ENCODE measurements at regions not wholly inside any gene's neighbourhood (a gene's known extent, or its start where the extent isn't known, plus 50 kb on each side); places are given as distances from the start of the nearest gene placed in this dataset.

GRCh38 chr7:13312307-13312706, 624.9 kb downstream of the ARL4A start:
- Histone ChIP-seq H3F3A (ENCODE audit: insufficient read depth) (no peaks in the 10 kb centered on the region), H3K9ac (no peak overlapping the region), H3K9me3 (ENCODE audit: low read depth) (no peaks in the 10 kb centered on the region), H3K27me3 (replicated peaks; ENCODE audit: insufficient read depth) (no peaks in the 10 kb centered on the region), H3K4me2 (ENCODE audit: unreplicated experiment) (no peak overlapping the region), H3K79me2 (ENCODE audit: insufficient read depth) (no peaks in the 10 kb centered on the region), H3K4me1 (ENCODE audit: insufficient read depth) (no peaks in the 10 kb centered on the region), H3K4me3 (no peak overlapping the region), H3K36me3 (ENCODE audit: low read depth) (no peaks in the 10 kb centered on the region), H2AFZ (no peak overlapping the region), H3K9me2 (ENCODE audit: insufficient read depth) (no peaks in the 10 kb centered on the region), H3K27ac (no peak overlapping the region), H4K20me1 (ENCODE audit: insufficient read depth) (no peaks in the 10 kb centered on the region)
- 44 to 46% methylated on average over 5 of the region's 5 CpGs for WGBS, 2 experiments (ENCODE audit: low coverage in 1 of 2, low lambda C conversion rate in 2 of 2, missing lambda C conversion rate in 2 of 2)
- no peak for DNase-seq
- in situ Hi-C loops (cut with MboI): no loop called here
- TF ChIP-seq EZH2phosphoT487 (IDR thresholded peaks at IDR 0.05; ENCODE audit: insufficient read depth, low read depth) (no peak), EZH2 (IDR thresholded peaks at IDR 0.05; ENCODE audit: insufficient read depth, poor library complexity, severe bottlenecking) (no peak)

DNA sequence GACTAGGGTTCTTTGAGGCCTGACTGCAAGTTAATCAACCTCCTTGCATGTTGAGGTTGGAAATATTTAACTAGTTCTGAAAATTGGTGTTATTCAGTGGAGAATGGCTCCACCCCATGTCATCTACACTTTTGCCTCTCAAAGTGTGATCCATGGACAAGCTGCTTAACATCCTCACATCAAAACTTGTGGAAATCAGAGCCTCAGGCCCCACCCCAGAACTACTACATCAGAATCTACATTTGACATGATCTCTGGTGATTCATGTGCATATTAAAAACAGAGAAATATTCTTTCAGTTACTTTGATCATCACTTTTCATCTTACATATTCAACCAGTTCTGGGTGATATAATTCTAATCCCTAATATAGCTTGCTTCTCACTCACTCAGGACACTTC, 632.9 kb downstream of the ARL4A start:
- no peaks in the 10 kb centered on the region for H3K27me3 ChIP-seq (replicated peaks; ENCODE audit: insufficient read depth)
- no peak overlapping the region for H3K4me3 ChIP-seq
- no peak for DNase-seq
- no peak overlapping the region for H3K9ac ChIP-seq
- no peaks in the 10 kb centered on the region for H3K9me3 ChIP-seq (ENCODE audit: low read depth)
- no peak overlapping the region for H3K27ac ChIP-seq
- no peaks in the 10 kb centered on the region for H3K36me3 ChIP-seq (ENCODE audit: low read depth)
- in situ Hi-C loops (cut with MboI): no loop called here
- H2AFZ ChIP-seq: no peak overlapping the region
- H3K4me1 ChIP-seq (ENCODE audit: insufficient read depth): no peaks in the 10 kb centered on the region
- TF ChIP-seq EZH2phosphoT487 (IDR thresholded peaks at IDR 0.05; ENCODE audit: insufficient read depth, low read depth) (no peak), EZH2 (IDR thresholded peaks at IDR 0.05; ENCODE audit: insufficient read depth, poor library complexity, severe bottlenecking) (no peak)
- H4K20me1 ChIP-seq (ENCODE audit: insufficient read depth): no peaks in the 10 kb centered on the region
- H3K79me2 ChIP-seq (ENCODE audit: insufficient read depth): no peaks in the 10 kb centered on the region
- no peaks in the 10 kb centered on the region for H3K9me2 ChIP-seq (ENCODE audit: insufficient read depth)
- no peaks in the 10 kb centered on the region for H3F3A ChIP-seq (ENCODE audit: insufficient read depth)
- H3K4me2 ChIP-seq (ENCODE audit: unreplicated experiment): no peak overlapping the region

DNA sequence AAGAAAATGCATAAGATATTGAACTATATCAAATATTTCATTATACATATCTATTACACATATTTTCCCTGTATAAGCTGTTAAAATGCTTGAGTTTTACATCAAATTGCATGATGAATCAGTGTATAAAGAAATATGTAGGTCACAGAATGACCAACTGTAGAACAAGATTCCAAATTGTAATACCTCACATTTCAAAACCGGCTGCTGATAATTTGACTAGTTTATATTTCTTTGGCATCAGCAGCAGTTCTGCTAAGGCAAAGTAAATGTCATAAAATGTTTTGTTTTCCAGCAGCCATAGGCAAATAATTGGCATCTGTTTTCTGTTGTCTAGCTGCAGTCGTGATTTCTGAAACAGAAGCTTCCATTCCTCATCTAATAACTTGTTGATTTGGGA, 633.9 kb downstream of the ARL4A start:
- H3K36me3 ChIP-seq (ENCODE audit: low read depth): no peaks in the 10 kb centered on the region
- DNase-seq: peak; percentile 26
- no peaks in the 10 kb centered on the region for H3K4me1 ChIP-seq (ENCODE audit: insufficient read depth)
- WGBS, 2 experiments (ENCODE audit: low coverage in 1 of 2, low lambda C conversion rate in 2 of 2, missing lambda C conversion rate in 2 of 2): 5 to 6% methylated on average over 2 of the region's 2 CpGs
- H3K9me2 ChIP-seq (ENCODE audit: insufficient read depth): no peaks in the 10 kb centered on the region
- no peaks in the 10 kb centered on the region for H4K20me1 ChIP-seq (ENCODE audit: insufficient read depth)
- in situ Hi-C loops (cut with MboI): no loop called here
- H3F3A ChIP-seq (ENCODE audit: insufficient read depth): no peaks in the 10 kb centered on the region
- H3K27me3 ChIP-seq (replicated peaks; ENCODE audit: insufficient read depth): no peaks in the 10 kb centered on the region
- H2AFZ ChIP-seq: no peak overlapping the region
- H3K4me2 ChIP-seq (ENCODE audit: unreplicated experiment): no peak overlapping the region
- H3K4me3 ChIP-seq: no peak overlapping the region
- no peaks in the 10 kb centered on the region for H3K9me3 ChIP-seq (ENCODE audit: low read depth)
- no peak overlapping the region for H3K9ac ChIP-seq
- no peaks in the 10 kb centered on the region for H3K79me2 ChIP-seq (ENCODE audit: insufficient read depth)
- TF ChIP-seq EZH2 (IDR thresholded peaks at IDR 0.05; ENCODE audit: insufficient read depth, poor library complexity, severe bottlenecking): no peak
- no peak for TF ChIP-seq EZH2phosphoT487 (IDR thresholded peaks at IDR 0.05; ENCODE audit: insufficient read depth, low read depth)
- H3K27ac ChIP-seq: no peak overlapping the region

DNA sequence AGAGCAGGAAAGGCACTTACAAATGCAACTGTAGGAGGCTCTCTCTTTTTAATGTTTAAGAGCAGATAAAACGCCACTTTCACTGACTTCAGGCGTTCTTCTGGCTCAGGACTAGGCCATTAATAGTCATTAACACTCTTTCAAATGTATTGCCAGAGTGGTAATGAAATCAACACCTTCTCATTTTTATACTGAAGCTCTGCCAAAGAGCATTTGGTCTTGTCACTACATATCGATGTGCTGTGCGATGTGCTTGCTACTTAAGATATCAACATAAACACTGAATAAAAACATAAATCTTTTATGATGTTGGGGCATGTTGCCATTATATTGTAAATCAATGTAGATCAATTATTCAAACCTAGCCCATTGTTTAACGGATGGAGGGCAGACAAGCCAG, 634.7 kb downstream of the ARL4A start:
- Histone ChIP-seq H3K79me2 (ENCODE audit: insufficient read depth) (no peaks in the 10 kb centered on the region), H3K4me1 (ENCODE audit: insufficient read depth) (no peaks in the 10 kb centered on the region), H3K4me2 (ENCODE audit: unreplicated experiment) (no peak overlapping the region), H3K36me3 (ENCODE audit: low read depth) (no peaks in the 10 kb centered on the region), H3K9me3 (ENCODE audit: low read depth) (no peaks in the 10 kb centered on the region), H3K9me2 (ENCODE audit: insufficient read depth) (no peaks in the 10 kb centered on the region), H4K20me1 (ENCODE audit: insufficient read depth) (no peaks in the 10 kb centered on the region), H2AFZ (no peak overlapping the region), H3K9ac (no peak overlapping the region), H3K27me3 (replicated peaks; ENCODE audit: insufficient read depth) (no peaks in the 10 kb centered on the region), H3F3A (ENCODE audit: insufficient read depth) (no peaks in the 10 kb centered on the region), H3K27ac (no peak overlapping the region), H3K4me3 (no peak overlapping the region)
- in situ Hi-C loops (cut with MboI): no loop called here
- 25% methylated on average over 5 of the region's 5 CpGs for WGBS, 2 experiments (ENCODE audit: low coverage in 1 of 2, low lambda C conversion rate in 2 of 2, missing lambda C conversion rate in 2 of 2)
- TF ChIP-seq EZH2phosphoT487 (IDR thresholded peaks at IDR 0.05; ENCODE audit: insufficient read depth, low read depth): no peak
- no peak for TF ChIP-seq EZH2 (IDR thresholded peaks at IDR 0.05; ENCODE audit: insufficient read depth, poor library complexity, severe bottlenecking)
- no peak for DNase-seq

GRCh38 chr7:13327669-13328068, 640.2 kb downstream of the ARL4A start:
- Histone ChIP-seq H3K9ac (no peak overlapping the region), H3K9me3 (ENCODE audit: low read depth) (no peaks in the 10 kb centered on the region), H3K4me3 (no peak overlapping the region), H3K27ac (no peak overlapping the region), H3K79me2 (ENCODE audit: insufficient read depth) (no peaks in the 10 kb centered on the region), H3K36me3 (ENCODE audit: low read depth) (no peaks in the 10 kb centered on the region), H2AFZ (no peak overlapping the region), H3F3A (ENCODE audit: insufficient read depth) (no peaks in the 10 kb centered on the region), H3K4me2 (ENCODE audit: unreplicated experiment) (peak overlapping the region; percentile 3), H3K9me2 (ENCODE audit: insufficient read depth) (no peaks in the 10 kb centered on the region), H4K20me1 (ENCODE audit: insufficient read depth) (no peaks in the 10 kb centered on the region), H3K4me1 (ENCODE audit: insufficient read depth) (peaks cover 3% of the 10 kb centered on the region; the same call in 1 of the 2 replicates), H3K27me3 (replicated peaks; ENCODE audit: insufficient read depth) (0 out of 2 replicates have a peak, but pooled peaks cover 5% of the 10 kb centered on the region)
- in situ Hi-C loops (cut with MboI): no loop called here
- no peak for TF ChIP-seq EZH2phosphoT487 (IDR thresholded peaks at IDR 0.05; ENCODE audit: insufficient read depth, low read depth)
- peak; percentile 4 for DNase-seq
- 0% methylated on average over 1 of the region's 1 CpG for WGBS, 2 experiments (ENCODE audit: low coverage in 1 of 2, low lambda C conversion rate in 2 of 2, missing lambda C conversion rate in 2 of 2)

Data from GM23248 (cell line).